Stimulated activated CD8-positive, alpha-beta memory T cell treated with anti-CD3 and anti-CD28 coated beads, Interleukin-4, amount 100 ng/mL, for 1 hour (primary cell): ENCODE measurements at regions not wholly inside any gene's neighbourhood (a gene's known extent, or its start where the extent isn't known, plus 50 kb on each side); places are given as distances from the start of the nearest gene placed in this dataset.
"Not testable (repeated sequence)": the region's sequence is repeated elsewhere in the genome, so short reads cannot be mapped to it uniquely, and the experiment has no call there.

Experiments used
- DNase-seq, 2 donors: peaks; one replicate each; pipeline ENCODE4 v3.0.0-alpha.2; 2020; ENCODE audit warnings: low read depth in 2 of 2, low spot score in 1 of 2

GRCh38 chr1:161454865-161455707 is 50.2 kb upstream of the FCGR2A start:
- DNase-seq, result not testable (repeated sequence)

- DNase-seq, result not testable (repeated sequence)
Observed at GRCh38 chr1:161453950-161454864, 51.0 kb upstream of the FCGR2A start.

GRCh38 chr1:161451698-161452348 is 53.4 kb upstream of the FCGR2A start:
- not testable (repeated sequence) for DNase-seq

- not testable (repeated sequence) for DNase-seq
Observed at GRCh38 chr1:161447760-161448332, 57.4 kb upstream of the FCGR2A start.

- not testable (repeated sequence) for DNase-seq
Observed at GRCh38 chr1:161447040-161447759, 58.1 kb upstream of the FCGR2A start.

- DNase-seq, result not testable (repeated sequence)
Observed at GRCh38 chr1:161444725-161445124, 60.5 kb upstream of the FCGR2A start.

- DNase-seq, result not testable (repeated sequence)
Observed at GRCh38 chr1:161444255-161444654, 61.0 kb upstream of the FCGR2A start.

- peak in 1 of 2 donors; percentile 22 for DNase-seq
Observed at GRCh38 chr1:161440312-161440894, 64.9 kb upstream of the FCGR2A start.

- no peak for DNase-seq
Observed at GRCh38 chr1:161439280-161440232, 65.7 kb upstream of the FCGR2A start.

- DNase-seq, result not testable (repeated sequence)
Observed at GRCh38 chr1:161433191-161433590, 65.5 kb upstream of the CFAP126 start.

- no peak for DNase-seq
Observed at GRCh38 chr1:161432091-161432490, 64.4 kb upstream of the CFAP126 start.

- no peak for DNase-seq
Observed at GRCh38 chr1:161427733-161428516, 60.2 kb upstream of the CFAP126 start.

GRCh38 chr1:161422914-161423313 is 55.2 kb upstream of the CFAP126 start:
- not testable (repeated sequence) for DNase-seq

GRCh38 chr1:161421456-161421855 is 53.8 kb upstream of the CFAP126 start:
- no peak for DNase-seq

- DNase-seq, result no peak
Observed at GRCh38 chr1:161420763-161421455, 53.2 kb upstream of the CFAP126 start.

- not testable (repeated sequence) for DNase-seq
Observed at GRCh38 chr1:161417536-161417935, 49.9 kb upstream of the CFAP126 start.
